Osteoblast (primary cell): ENCODE measurements at regions not wholly inside any gene's neighbourhood (a gene's known extent, or its start where the extent isn't known, plus 50 kb on each side); places are given as distances from the start of the nearest gene placed in this dataset.

Experiments
- DNase-seq: peaks from one replicate; pipeline ENCODE4 v3.0.0; 2011; ENCODE audit warnings: low spot score, mixed read lengths; ENCODE audit not compliant: insufficient read length; ENCODE audit errors: missing footprints
- H2AFZ ChIP-seq: 2 replicates; pipeline ENCODE4 v1.6.0; 2011; ENCODE audit warnings: mild to moderate bottlenecking, low read length
- H3K27ac ChIP-seq: 2 replicates; pipeline ENCODE4 v1.5.1; 2011; ENCODE audit warnings: mild to moderate bottlenecking, low read depth, low read length, moderate library complexity
- H3K27me3 ChIP-seq: 2 replicates; pipeline ENCODE4 v1.6.0; 2012; ENCODE audit warnings: mild to moderate bottlenecking, control low read depth, inconsistent platforms, low read length, moderate library complexity; ENCODE audit not compliant: insufficient read depth
- H3K36me3 ChIP-seq: 2 replicates; pipeline ENCODE4 v1.5.1; 2011; ENCODE audit warnings: mild to moderate bottlenecking, low read length, control low read depth, moderate library complexity; ENCODE audit not compliant: insufficient read depth
- H3K4me1 ChIP-seq: 2 replicates; pipeline ENCODE4 v1.5.1; 2011; ENCODE audit warnings: mild to moderate bottlenecking, low read length, control low read depth, moderate library complexity; ENCODE audit not compliant: insufficient read depth
- H3K4me2 ChIP-seq: 2 replicates; pipeline ENCODE4 v1.6.0; 2011; ENCODE audit warnings: mild to moderate bottlenecking, low read length; ENCODE audit not compliant: insufficient read depth
- H3K4me3 ChIP-seq: fragments of 200-600 bp; sonication (generic); 3 replicates; pipeline ENCODE4 v1.5.1; 2012; ENCODE audit warnings: mild to moderate bottlenecking, low read length, inconsistent platforms; ENCODE audit not compliant: insufficient read depth
- H3K79me2 ChIP-seq: 2 replicates; pipeline ENCODE4 v1.6.0; 2012; ENCODE audit warnings: mild to moderate bottlenecking, low read length, control low read depth, inconsistent platforms; ENCODE audit not compliant: insufficient read depth
- H3K9me3 ChIP-seq: 2 replicates; pipeline ENCODE4 v1.5.1; 2011; ENCODE audit warnings: low read depth, low read length, control low read depth
- H4K20me1 ChIP-seq: 2 replicates; pipeline ENCODE4 v1.6.0; 2012; ENCODE audit warnings: mild to moderate bottlenecking, low read length, control low read depth; ENCODE audit not compliant: insufficient read depth
- CTCF ChIP-seq: IDR thresholded peaks from 2 replicates; pipeline ENCODE4 v1.5.1; 2011; ENCODE audit warnings: mild to moderate bottlenecking, low read depth, low read length, moderate library complexity; ENCODE audit errors: extremely low read depth

DNA sequence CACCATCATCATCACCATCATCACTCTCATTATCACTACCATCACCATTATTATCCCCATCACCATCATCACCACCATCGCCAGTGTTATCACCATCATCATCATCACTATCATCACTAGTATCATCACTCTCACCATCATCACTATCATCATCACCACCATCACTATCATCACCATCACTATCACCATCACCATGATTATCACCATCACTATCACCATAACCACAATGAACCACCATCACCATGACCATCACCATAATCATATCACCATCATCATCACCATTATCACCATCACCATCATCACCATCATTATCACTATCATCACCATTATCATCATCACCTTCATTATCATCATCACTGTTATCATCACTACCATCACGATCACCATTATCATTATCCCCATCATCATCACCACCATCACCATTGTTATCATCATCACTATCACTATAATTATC lies 326.7 kb downstream of the BRD1 start:
- Histone ChIP-seq H3K4me1 (no peaks in the 10 kb centered on the region), H3K27ac (no peak overlapping the region), H3K27me3 (no peaks in the 10 kb centered on the region), H2AFZ (no peak overlapping the region), H4K20me1 (no peaks in the 10 kb centered on the region), H3K79me2 (no peaks in the 10 kb centered on the region), H3K4me2 (no peak overlapping the region), H3K4me3 (no peak overlapping the region), H3K9me3 (no peaks in the 10 kb centered on the region), H3K36me3 (no peaks in the 10 kb centered on the region)
- DNase-seq: no peak
- no peak for TF ChIP-seq CTCF

- no peaks in the 10 kb centered on the region for H3K27me3 ChIP-seq
- H2AFZ ChIP-seq: no peak overlapping the region
- H3K4me3 ChIP-seq: no peak overlapping the region
- no peaks in the 10 kb centered on the region for H3K79me2 ChIP-seq
- H3K4me1 ChIP-seq: no peaks in the 10 kb centered on the region
- H3K36me3 ChIP-seq: no peaks in the 10 kb centered on the region
- DNase-seq: no peak
- no peaks in the 10 kb centered on the region for H3K9me3 ChIP-seq
- H3K27ac ChIP-seq: no peak overlapping the region
- H3K4me2 ChIP-seq: no peak overlapping the region
- no peaks in the 10 kb centered on the region for H4K20me1 ChIP-seq
- TF ChIP-seq CTCF: no peak
These were observed 327.6 kb downstream of the BRD1 start for GRCh38 chr22:49500076-49500460.

- Histone ChIP-seq H3K4me3 (no peak overlapping the region), H4K20me1 (no peaks in the 10 kb centered on the region), H3K27ac (no peak overlapping the region), H3K36me3 (no peaks in the 10 kb centered on the region), H3K79me2 (no peaks in the 10 kb centered on the region), H3K4me1 (no peaks in the 10 kb centered on the region), H3K27me3 (no peaks in the 10 kb centered on the region), H3K9me3 (no peaks in the 10 kb centered on the region), H2AFZ (no peak overlapping the region), H3K4me2 (no peak overlapping the region)
- TF ChIP-seq CTCF: no peak
- no peak for DNase-seq
These were observed 328.1 kb downstream of the BRD1 start for GRCh38 chr22:49499433-49500075.

GRCh38 chr22:49497266-49497665 lies 330.4 kb downstream of the BRD1 start:
- Histone ChIP-seq H4K20me1 (no peaks in the 10 kb centered on the region), H3K4me3 (no peak overlapping the region), H3K27ac (no peak overlapping the region), H3K27me3 (no peaks in the 10 kb centered on the region), H3K79me2 (no peaks in the 10 kb centered on the region), H2AFZ (no peak overlapping the region), H3K36me3 (no peaks in the 10 kb centered on the region), H3K9me3 (no peaks in the 10 kb centered on the region), H3K4me1 (no peaks in the 10 kb centered on the region), H3K4me2 (no peak overlapping the region)
- no peak for TF ChIP-seq CTCF
- no peak for DNase-seq
